Uterus (tissue), 3 donors: ENCODE measurements at regions not wholly inside any gene's neighbourhood (a gene's known extent, or its start where the extent isn't known, plus 50 kb on each side); places are given as distances from the start of the nearest gene placed in this dataset.

Source experiments
- DNase-seq, 2 donors: peaks; one replicate each; pipeline ENCODE4 v3.0.0-alpha.2; 2019 to 2020
- H3K27ac ChIP-seq, 2 donors: fragments of 200-600 bp; sonication (generic); 1 replicate in 1 of 2; 2 replicates in 1 of 2; pipeline ENCODE4 v1.5.1; 2016 to 2018
- H3K27me3 ChIP-seq, 2 donors: fragments of 200-600 bp; sonication (generic); one replicate each; pipeline ENCODE4 v1.5.1; 2018 to 2019; ENCODE audit warnings: control low read depth in 1 of 2
- H3K36me3 ChIP-seq, 2 donors: fragments of 200-600 bp; sonication (generic); one replicate each; pipeline ENCODE4 v1.5.1; 2019; ENCODE audit warnings: control low read depth in 1 of 2
- H3K4me1 ChIP-seq, 2 donors: fragments of 200-600 bp; sonication (generic); one replicate each; pipeline ENCODE4 v1.5.1; 2018 to 2019; ENCODE audit warnings: control low read depth in 1 of 2
- H3K4me3 ChIP-seq, 2 donors: fragments of 200-600 bp; sonication (generic); 1 replicate in 1 of 2; 2 replicates in 1 of 2; pipeline ENCODE4 v1.5.1; 2018 to 2019; ENCODE audit warnings: mild to moderate bottlenecking in 1 of 2
- H3K9me3 ChIP-seq, 2 donors: fragments of 200-600 bp; sonication (generic); one replicate each; pipeline ENCODE4 v1.5.1; 2019; ENCODE audit warnings: control low read depth in 1 of 2
- POLR2A ChIP-seq, 2 donors: fragments of 450-650 bp; IDR thresholded peaks; one replicate each; pipeline ENCODE4 v1.6.1; 2016; ENCODE audit warnings: antibody characterized with exemption in 2 of 2, mild to moderate bottlenecking in 1 of 2, moderate library complexity in 1 of 2
- intact Hi-C: fragments of 100-400 bp; cut with DNase I; formaldehyde crosslinking; loops from one replicate; pipeline ENCODE4 v1.15.1; 2023; ENCODE audit warnings: low total_unique reads
- TF ChIP-seq, protein P1 (sequence below), 4 experiments: fragments of 200-600 bp in 2 of 4; fragments of 450-650 bp in 2 of 4; sonication (generic) in 2 of 4; IDR thresholded peaks; one replicate each; pipeline ENCODE4 v1.5.1; 2016 to 2019; ENCODE audit warnings: antibody characterized with exemption in 4 of 4, mild to moderate bottlenecking in 2 of 4, moderate library complexity in 1 of 4
- donor health status: DM: yes; HTN: yes; CAD: no.

DNA sequence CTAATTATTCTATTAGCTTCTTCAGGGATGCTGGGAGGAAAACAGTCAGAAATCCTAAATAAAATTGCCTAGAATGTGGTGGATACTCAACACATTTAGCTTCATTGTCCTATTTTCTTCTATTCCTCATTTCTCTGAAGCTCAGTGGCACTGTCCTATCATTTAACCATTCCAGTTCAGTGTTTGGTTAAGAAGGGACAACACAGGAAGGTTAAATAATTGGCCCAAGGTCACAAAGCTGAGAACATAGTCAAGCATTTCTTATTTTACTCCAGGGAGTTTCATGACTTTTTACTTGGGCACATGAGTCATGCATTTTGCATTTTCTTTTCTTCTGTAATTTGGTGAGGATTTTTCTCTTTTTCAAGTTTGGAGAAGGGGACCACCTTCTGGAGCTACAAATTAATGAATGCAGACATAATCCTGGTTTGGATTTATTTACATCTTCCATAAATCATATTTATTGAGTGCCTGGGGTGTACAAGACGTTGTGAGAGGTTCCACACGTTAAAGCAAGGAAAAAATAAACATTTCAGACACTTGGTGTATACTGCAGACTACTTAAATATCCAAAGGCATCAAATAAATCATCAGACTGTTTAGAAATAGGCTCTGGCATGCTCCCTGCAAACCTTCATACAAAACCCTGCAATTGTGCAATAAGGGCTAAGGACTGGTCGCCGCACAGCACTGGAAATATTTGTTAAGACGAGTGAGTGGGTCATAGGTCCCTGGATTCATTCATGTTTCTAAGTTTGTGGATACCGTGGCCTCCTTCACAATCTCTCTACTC lies 263.9 kb downstream of the MAF start:
- Histone ChIP-seq H3K4me3 (no peak overlapping the region), H3K4me1 (no peaks in the 10 kb centered on the region), H3K36me3 (no peaks in the 10 kb centered on the region), H3K27me3 (no peaks in the 10 kb centered on the region), H3K9me3 (no peaks in the 10 kb centered on the region), H3K27ac (no peak overlapping the region)
- peak; percentile 29 to 47 for DNase-seq
- intact Hi-C loops = no loop called here
- TF ChIP-seq, protein P1, sequence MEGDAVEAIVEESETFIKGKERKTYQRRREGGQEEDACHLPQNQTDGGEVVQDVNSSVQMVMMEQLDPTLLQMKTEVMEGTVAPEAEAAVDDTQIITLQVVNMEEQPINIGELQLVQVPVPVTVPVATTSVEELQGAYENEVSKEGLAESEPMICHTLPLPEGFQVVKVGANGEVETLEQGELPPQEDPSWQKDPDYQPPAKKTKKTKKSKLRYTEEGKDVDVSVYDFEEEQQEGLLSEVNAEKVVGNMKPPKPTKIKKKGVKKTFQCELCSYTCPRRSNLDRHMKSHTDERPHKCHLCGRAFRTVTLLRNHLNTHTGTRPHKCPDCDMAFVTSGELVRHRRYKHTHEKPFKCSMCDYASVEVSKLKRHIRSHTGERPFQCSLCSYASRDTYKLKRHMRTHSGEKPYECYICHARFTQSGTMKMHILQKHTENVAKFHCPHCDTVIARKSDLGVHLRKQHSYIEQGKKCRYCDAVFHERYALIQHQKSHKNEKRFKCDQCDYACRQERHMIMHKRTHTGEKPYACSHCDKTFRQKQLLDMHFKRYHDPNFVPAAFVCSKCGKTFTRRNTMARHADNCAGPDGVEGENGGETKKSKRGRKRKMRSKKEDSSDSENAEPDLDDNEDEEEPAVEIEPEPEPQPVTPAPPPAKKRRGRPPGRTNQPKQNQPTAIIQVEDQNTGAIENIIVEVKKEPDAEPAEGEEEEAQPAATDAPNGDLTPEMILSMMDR (IDR thresholded peaks at IDR 0.05) = no peak
- no peak for TF ChIP-seq POLR2A (IDR thresholded peaks at IDR 0.05)

DNA sequence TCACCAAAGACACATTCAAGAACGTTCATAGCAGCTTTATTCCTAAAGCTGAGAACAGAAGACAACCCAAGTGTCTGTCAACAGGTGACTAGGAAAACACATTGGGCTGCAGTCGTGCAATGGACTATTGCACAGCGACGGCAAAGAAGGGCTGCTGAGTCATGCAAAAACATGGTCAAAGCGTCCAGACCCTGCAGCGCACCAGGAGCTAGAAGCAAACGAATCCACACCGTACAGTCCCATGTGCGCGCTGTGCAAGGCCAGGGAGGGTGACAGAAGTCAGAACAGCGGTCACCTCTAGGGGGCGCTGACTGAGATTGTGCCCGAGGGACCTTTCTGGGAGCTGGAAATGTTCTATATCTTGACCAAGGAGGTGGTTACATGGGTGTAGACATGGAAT lies 266.4 kb downstream of the MAF start:
- Histone ChIP-seq H3K4me1 (no peaks in the 10 kb centered on the region), H3K27me3 (no peaks in the 10 kb centered on the region), H3K27ac (no peak overlapping the region), H3K4me3 (no peak overlapping the region), H3K9me3 (no peaks in the 10 kb centered on the region), H3K36me3 (no peaks in the 10 kb centered on the region)
- no peak for TF ChIP-seq POLR2A (IDR thresholded peaks at IDR 0.05)
- TF ChIP-seq, protein P1 (IDR thresholded peaks at IDR 0.05) = no peak
- intact Hi-C loops = no loop called here
- no peak for DNase-seq

DNA sequence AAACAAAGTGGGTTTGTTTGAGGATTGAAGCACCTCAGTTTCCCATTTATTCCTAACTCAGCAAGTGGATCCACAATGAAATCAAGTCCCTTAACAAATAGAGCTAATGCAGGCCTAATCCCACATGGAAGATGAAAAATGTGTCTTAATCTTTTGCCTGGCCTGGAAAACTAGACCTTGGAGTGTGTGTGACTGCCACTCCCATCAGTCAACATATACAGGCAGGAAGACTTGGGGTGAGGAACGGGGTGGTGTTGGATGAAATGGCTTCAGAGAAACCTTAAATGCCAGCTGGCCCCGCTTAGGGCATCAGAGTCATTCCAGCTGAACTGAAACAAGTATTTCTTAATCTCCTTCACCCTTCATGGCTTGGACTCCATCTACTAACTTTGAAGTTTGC lies 269.5 kb downstream of the MAF start:
- H3K9me3 ChIP-seq = no peaks in the 10 kb centered on the region
- intact Hi-C loops = no loop called here
- no peaks in the 10 kb centered on the region for H3K4me1 ChIP-seq
- H3K27ac ChIP-seq = no peak overlapping the region
- no peak overlapping the region for H3K4me3 ChIP-seq
- no peaks in the 10 kb centered on the region for H3K36me3 ChIP-seq
- no peak for TF ChIP-seq POLR2A (IDR thresholded peaks at IDR 0.05)
- TF ChIP-seq, protein P1 (IDR thresholded peaks at IDR 0.05) = no peak
- H3K27me3 ChIP-seq = no peaks in the 10 kb centered on the region
- no peak for DNase-seq

DNA sequence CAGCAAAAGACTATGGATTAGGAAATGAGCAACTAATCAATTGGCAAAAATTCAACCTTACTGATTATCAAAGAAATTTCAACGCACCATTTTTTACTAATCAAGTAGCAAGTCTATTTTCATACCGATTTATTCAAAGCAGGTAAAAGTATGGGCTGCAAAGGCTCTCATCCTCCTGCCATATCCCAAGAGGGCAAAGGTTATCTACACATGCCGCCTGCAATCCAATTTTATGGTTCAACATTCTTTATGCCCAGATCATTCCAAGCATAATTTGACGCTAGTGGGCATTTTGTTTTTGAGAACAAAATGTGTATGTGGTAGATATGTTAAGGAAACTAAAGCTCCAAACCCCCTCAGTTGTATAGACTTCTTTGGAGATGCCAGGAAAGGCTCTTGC lies 270.6 kb downstream of the MAF start:
- no peaks in the 10 kb centered on the region for H3K36me3 ChIP-seq
- H3K27ac ChIP-seq = no peak overlapping the region
- H3K9me3 ChIP-seq = no peaks in the 10 kb centered on the region
- H3K4me3 ChIP-seq = no peak overlapping the region
- TF ChIP-seq, protein P1 (IDR thresholded peaks at IDR 0.05) = no peak
- no peak for TF ChIP-seq POLR2A (IDR thresholded peaks at IDR 0.05)
- DNase-seq = no peak
- no peaks in the 10 kb centered on the region for H3K27me3 ChIP-seq
- H3K4me1 ChIP-seq = no peaks in the 10 kb centered on the region
- intact Hi-C loops = no loop called here

DNA sequence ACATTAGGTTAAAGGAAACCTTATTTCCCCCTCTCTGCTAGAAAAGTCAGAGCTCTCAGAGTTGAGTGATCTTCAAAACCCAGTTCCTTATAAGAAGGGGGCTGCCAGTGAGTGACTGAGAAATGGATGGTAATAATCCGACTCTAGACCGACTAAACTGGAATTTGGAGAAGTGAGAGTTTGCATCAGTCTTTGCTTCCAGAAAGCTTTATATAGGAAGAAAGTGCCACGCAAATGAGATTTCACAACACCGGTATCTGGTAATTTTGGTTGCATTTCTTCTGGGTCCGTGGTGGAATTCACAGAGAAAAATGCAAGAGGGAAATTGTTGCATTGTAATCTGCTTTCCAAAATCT lies 271.4 kb downstream of the MAF start:
- intact Hi-C loops = no loop called here
- Histone ChIP-seq H3K27me3 (no peaks in the 10 kb centered on the region), H3K4me3 (no peak overlapping the region), H3K4me1 (no peaks in the 10 kb centered on the region), H3K36me3 (no peaks in the 10 kb centered on the region), H3K9me3 (no peaks in the 10 kb centered on the region), H3K27ac (no peak overlapping the region)
- TF ChIP-seq, protein P1 (IDR thresholded peaks at IDR 0.05) = no peak
- no peak for TF ChIP-seq POLR2A (IDR thresholded peaks at IDR 0.05)
- DNase-seq = no peak
